Nephron progenitor cell (in vitro differentiated cells): ENCODE measurements at regions not wholly inside any gene's neighbourhood (a gene's known extent, or its start where the extent isn't known, plus 50 kb on each side); places are given as distances from the start of the nearest gene placed in this dataset.
A peak's percentile ranks its signal among the peaks of the same experiment; 100 is the strongest.

Experiments
- DNase-seq: peaks from one replicate; pipeline ENCODE4 v3.0.0; 2021
- H3K27ac Mint-ChIP-seq: 2 replicates; pipeline ENCODE4 v1.8.0; 2021; ENCODE audit warnings: mild to moderate bottlenecking, moderate library complexity, mixed read lengths
- H3K27me3 Mint-ChIP-seq: 2 replicates; pipeline ENCODE4 v1.8.0; 2021; ENCODE audit warnings: mild to moderate bottlenecking, low read depth, mixed read lengths; ENCODE audit not compliant: poor library complexity
- H3K36me3 Mint-ChIP-seq: 2 replicates; pipeline ENCODE4 v1.8.0; 2021; ENCODE audit warnings: low read depth, mixed read lengths
- H3K4me1 Mint-ChIP-seq: 2 replicates; pipeline ENCODE4 v1.8.0; 2021; ENCODE audit warnings: mixed read lengths
- H3K4me3 Mint-ChIP-seq: 2 replicates; pipeline ENCODE4 v1.8.0; 2021; ENCODE audit warnings: mild to moderate bottlenecking, moderate library complexity, mixed read lengths
- H3K9me3 Mint-ChIP-seq: 2 replicates; pipeline ENCODE4 v1.8.0; 2021; ENCODE audit warnings: mild to moderate bottlenecking, moderate library complexity, mixed read lengths
- TF ChIP-seq, protein P1 (sequence below): fragments of 200-600 bp; sonication (generic); IDR thresholded peaks from 2 replicates; pipeline ENCODE4 v1.5.0; 2021; ENCODE audit warnings: antibody characterized with exemption

GRCh38 chr6:101102702-101103101 lies 221.6 kb upstream of the ASCC3 start:
- TF ChIP-seq, protein P1, sequence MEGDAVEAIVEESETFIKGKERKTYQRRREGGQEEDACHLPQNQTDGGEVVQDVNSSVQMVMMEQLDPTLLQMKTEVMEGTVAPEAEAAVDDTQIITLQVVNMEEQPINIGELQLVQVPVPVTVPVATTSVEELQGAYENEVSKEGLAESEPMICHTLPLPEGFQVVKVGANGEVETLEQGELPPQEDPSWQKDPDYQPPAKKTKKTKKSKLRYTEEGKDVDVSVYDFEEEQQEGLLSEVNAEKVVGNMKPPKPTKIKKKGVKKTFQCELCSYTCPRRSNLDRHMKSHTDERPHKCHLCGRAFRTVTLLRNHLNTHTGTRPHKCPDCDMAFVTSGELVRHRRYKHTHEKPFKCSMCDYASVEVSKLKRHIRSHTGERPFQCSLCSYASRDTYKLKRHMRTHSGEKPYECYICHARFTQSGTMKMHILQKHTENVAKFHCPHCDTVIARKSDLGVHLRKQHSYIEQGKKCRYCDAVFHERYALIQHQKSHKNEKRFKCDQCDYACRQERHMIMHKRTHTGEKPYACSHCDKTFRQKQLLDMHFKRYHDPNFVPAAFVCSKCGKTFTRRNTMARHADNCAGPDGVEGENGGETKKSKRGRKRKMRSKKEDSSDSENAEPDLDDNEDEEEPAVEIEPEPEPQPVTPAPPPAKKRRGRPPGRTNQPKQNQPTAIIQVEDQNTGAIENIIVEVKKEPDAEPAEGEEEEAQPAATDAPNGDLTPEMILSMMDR: no peak
- Mint-ChIP-seq H3K4me1 (no peaks in the 10 kb centered on the region), H3K4me3 (no peak overlapping the region), H3K27me3 (no peaks in the 10 kb centered on the region), H3K9me3 (peaks cover 12% of the 10 kb centered on the region), H3K27ac (no peak overlapping the region), H3K36me3 (no peaks in the 10 kb centered on the region)
- no peak for DNase-seq

GRCh38 chr6:101108286-101108685 lies 227.2 kb upstream of the ASCC3 start:
- peaks cover 4% of the 10 kb centered on the region for H3K27me3 Mint-ChIP-seq
- TF ChIP-seq, protein P1: no peak
- no peak for DNase-seq
- H3K27ac Mint-ChIP-seq: no peak overlapping the region
- H3K4me1 Mint-ChIP-seq: no peaks in the 10 kb centered on the region
- H3K9me3 Mint-ChIP-seq: no peaks in the 10 kb centered on the region
- no peaks in the 10 kb centered on the region for H3K36me3 Mint-ChIP-seq
- no peak overlapping the region for H3K4me3 Mint-ChIP-seq

DNA sequence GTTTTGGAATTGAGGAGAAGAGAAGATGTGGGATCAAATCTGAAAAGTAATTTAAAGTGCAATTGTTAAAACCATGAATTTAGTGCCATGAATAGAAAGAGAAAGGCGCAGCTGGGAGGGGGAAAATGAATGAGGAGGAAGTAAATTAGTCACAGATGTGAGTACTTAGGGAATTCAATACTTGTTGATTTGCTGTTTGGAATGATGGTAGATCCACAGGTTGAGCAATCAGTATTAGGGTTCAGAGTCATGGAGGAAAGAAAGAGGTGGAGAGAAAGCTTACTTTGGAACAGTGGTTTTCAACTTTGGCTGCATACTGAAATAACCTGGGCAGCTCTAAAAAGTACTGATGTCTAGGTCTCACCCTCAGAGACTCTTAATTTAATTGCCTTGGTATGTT lies 229.7 kb upstream of the ASCC3 start:
- TF ChIP-seq, protein P1: no peak
- H3K36me3 Mint-ChIP-seq: no peaks in the 10 kb centered on the region
- no peaks in the 10 kb centered on the region for H3K4me1 Mint-ChIP-seq
- DNase-seq: no peak
- no peak overlapping the region for H3K4me3 Mint-ChIP-seq
- H3K27me3 Mint-ChIP-seq: peaks cover 4% of the 10 kb centered on the region
- H3K9me3 Mint-ChIP-seq: no peaks in the 10 kb centered on the region
- H3K27ac Mint-ChIP-seq: no peak overlapping the region

DNA sequence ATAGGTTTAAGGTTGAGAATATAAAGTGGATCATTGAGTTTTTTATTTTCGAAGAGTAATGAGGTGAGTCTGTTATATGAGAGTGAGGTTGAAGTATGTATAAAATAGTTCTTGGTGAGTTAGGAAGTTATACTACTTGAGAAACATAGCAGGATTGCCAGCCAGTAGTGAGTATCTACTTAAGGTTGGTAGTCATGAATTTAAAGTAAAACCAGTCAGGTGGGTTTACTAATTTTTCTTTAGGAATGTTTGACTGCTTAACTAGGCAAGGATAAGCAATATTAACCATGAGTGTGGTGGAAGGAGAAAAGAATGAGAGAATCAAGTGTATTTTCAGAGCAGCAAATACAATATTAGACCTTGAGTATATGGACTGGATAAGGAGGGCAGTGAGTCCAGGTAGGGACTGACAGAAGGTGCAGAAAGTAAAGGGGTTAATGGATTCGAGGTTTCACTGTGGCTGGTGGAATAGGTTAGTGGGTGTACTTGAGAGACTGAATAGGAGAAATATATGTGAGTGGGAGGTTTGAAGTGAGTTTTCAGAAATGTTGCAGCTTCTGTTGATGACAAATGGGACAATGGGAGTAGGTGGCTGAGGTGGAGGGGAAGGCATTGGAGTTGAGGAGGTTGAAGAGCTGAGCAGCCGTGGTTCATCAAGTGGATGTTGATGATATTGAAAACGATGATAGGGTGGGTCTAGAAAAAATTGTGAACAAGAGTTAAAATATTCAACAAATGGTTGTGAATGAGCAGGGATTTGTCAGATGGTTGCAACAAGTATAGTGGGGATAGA lies 232.5 kb upstream of the ASCC3 start:
- no peaks in the 10 kb centered on the region for H3K9me3 Mint-ChIP-seq
- no peak overlapping the region for H3K4me3 Mint-ChIP-seq
- no peaks in the 10 kb centered on the region for H3K4me1 Mint-ChIP-seq
- H3K36me3 Mint-ChIP-seq: no peaks in the 10 kb centered on the region
- TF ChIP-seq, protein P1: no peak
- no peak for DNase-seq
- H3K27me3 Mint-ChIP-seq: peaks cover 5% of the 10 kb centered on the region
- H3K27ac Mint-ChIP-seq: no peak overlapping the region

DNA sequence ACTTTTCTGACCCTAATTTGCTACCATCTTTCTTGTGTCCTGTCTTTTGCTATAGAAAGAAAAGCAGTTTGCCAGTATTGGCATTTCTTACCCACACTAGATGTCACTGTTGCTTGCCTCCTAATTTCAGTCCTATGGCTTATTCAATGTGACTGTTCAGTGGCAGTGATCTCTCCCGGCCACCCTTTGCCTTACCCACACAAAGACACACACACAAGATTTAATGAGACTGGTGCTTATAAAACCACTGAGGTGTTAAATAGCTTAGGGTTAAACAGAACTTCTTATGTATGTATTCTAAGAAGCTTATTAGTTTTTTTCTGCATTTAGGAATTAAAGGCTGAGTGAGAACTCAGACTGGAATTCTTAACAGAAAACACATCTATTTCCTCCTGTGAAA lies 233.6 kb upstream of the ASCC3 start:
- Mint-ChIP-seq H3K27me3 (peaks cover 5% of the 10 kb centered on the region), H3K27ac (no peak overlapping the region), H3K9me3 (no peaks in the 10 kb centered on the region), H3K4me3 (no peak overlapping the region), H3K4me1 (peaks cover 5% of the 10 kb centered on the region), H3K36me3 (no peaks in the 10 kb centered on the region)
- peak; percentile 25 for DNase-seq
- TF ChIP-seq, protein P1: peak; percentile 72

DNA sequence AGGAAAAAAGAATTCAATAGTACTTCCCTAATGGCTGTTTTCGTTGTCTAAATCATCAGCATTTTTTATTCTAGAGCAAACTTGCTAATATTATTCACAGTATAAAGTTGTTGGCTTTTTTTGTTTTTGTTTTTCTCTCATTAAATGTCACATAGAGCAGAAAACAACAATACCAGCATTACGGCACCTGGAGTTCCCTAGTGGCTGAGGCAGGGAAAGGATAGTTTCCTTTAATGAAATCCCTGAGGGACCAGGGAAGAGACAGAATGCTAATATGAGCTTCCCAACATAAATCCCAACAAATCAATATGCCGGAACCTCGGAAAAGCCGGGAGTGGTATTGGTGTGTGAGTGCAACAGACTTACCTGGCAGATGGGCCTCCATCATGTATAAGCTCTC lies 235.2 kb upstream of the ASCC3 start:
- no peaks in the 10 kb centered on the region for H3K9me3 Mint-ChIP-seq
- no peaks in the 10 kb centered on the region for H3K36me3 Mint-ChIP-seq
- H3K27me3 Mint-ChIP-seq: peaks cover 3% of the 10 kb centered on the region
- H3K4me3 Mint-ChIP-seq: no peak overlapping the region
- DNase-seq: no peak
- H3K4me1 Mint-ChIP-seq: peaks cover 5% of the 10 kb centered on the region
- no peak overlapping the region for H3K27ac Mint-ChIP-seq
- TF ChIP-seq, protein P1: no peak
